Lower leg skin (tissue), 3 donors: ENCODE measurements at regions not wholly inside any gene's neighbourhood (a gene's known extent, or its start where the extent isn't known, plus 50 kb on each side); places are given as distances from the start of the nearest gene placed in this dataset.

Source experiments
- CTCF ChIP-seq, 3 donors: fragments of 450-650 bp; IDR thresholded peaks; one replicate each; pipeline ENCODE4 v1.5.1; 2016; ENCODE audit warnings: antibody characterized with exemption in 3 of 3, mild to moderate bottlenecking in 3 of 3, moderate library complexity in 2 of 3
- POLR2A ChIP-seq, 2 donors: fragments of 450-650 bp; IDR thresholded peaks; one replicate each; pipeline ENCODE4 v1.6.1; 2016 to 2017; ENCODE audit warnings: antibody characterized with exemption in 2 of 2, mild to moderate bottlenecking in 1 of 2, moderate library complexity in 1 of 2

GRCh38 chr2:77666251-77666980 is 144.2 kb upstream of the LRRTM4 start:
- no peak for TF ChIP-seq CTCF (IDR thresholded peaks at IDR 0.05)
- TF ChIP-seq POLR2A (IDR thresholded peaks at IDR 0.05): no peak
